ENCODE measurements at regions not wholly inside any gene's neighbourhood (a gene's known extent, or its start where the extent isn't known, plus 50 kb on each side); places are given as distances from the start of the nearest gene placed in this dataset.

DNA sequence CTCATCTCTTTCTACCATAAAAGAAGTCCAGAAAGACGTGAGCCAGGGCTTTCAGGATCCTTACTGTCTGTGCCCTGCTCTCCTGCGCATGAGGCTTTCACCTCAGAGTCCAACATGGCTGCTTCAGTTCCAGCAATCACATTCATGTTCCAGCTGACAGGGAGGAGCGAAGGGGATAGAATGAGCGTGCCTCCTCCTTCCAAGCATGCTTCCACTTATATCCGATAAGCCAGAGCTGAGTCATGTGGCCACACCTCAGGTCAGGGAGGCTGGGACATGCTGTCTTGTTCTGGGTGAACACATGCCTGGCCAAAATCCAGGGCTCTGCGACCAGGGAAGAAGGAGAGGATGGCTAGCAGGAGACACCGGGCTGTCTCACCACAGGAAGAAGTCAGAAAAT lies 248.2 kb downstream of the SKAP2 start:
- H3K4me2 ChIP-seq, result no peak overlapping the region
- POLR2A ChIA-PET (ENCODE audit: unreplicated experiment), result no interaction called here
- intact Hi-C loops (cut with micrococcal nuclease; ENCODE audit: unreplicated experiment), result no loop called here
- no peaks in the 10 kb centered on the region for H4K20me1 ChIP-seq (ENCODE audit: insufficient read depth)
- no peaks in the 10 kb centered on the region for H3K27me3 ChIP-seq (ENCODE audit: insufficient read depth, low read depth)
- H2AFZ ChIP-seq, result no peak overlapping the region
- no peaks in the 10 kb centered on the region for H3K36me3 ChIP-seq (ENCODE audit: low read depth)
- H3K79me2 ChIP-seq (ENCODE audit: low read depth), result no peaks in the 10 kb centered on the region
- BruUV-seq (replicated peaks), result no TSS peak
- no peaks in the 10 kb centered on the region for H3F3A ChIP-seq (ENCODE audit: insufficient read depth, low read depth)
- no peak overlapping the region for H3K27ac ChIP-seq
- no peaks in the 10 kb centered on the region for H3K4me1 ChIP-seq (replicated peaks; ENCODE audit: insufficient read depth)
- H3K4me3 ChIP-seq, result no peak overlapping the region
- H3K9me3 ChIP-seq (ENCODE audit: insufficient read depth, low read depth), result no peaks in the 10 kb centered on the region
- CTCF ChIA-PET, result no interaction called here
- TF ChIP-seq, protein P1, sequence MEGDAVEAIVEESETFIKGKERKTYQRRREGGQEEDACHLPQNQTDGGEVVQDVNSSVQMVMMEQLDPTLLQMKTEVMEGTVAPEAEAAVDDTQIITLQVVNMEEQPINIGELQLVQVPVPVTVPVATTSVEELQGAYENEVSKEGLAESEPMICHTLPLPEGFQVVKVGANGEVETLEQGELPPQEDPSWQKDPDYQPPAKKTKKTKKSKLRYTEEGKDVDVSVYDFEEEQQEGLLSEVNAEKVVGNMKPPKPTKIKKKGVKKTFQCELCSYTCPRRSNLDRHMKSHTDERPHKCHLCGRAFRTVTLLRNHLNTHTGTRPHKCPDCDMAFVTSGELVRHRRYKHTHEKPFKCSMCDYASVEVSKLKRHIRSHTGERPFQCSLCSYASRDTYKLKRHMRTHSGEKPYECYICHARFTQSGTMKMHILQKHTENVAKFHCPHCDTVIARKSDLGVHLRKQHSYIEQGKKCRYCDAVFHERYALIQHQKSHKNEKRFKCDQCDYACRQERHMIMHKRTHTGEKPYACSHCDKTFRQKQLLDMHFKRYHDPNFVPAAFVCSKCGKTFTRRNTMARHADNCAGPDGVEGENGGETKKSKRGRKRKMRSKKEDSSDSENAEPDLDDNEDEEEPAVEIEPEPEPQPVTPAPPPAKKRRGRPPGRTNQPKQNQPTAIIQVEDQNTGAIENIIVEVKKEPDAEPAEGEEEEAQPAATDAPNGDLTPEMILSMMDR (conservative IDR thresholded peaks at IDR 0.05), result no peak
- no peak for TF ChIP-seq EZH2 (IDR thresholded peaks at IDR 0.05; ENCODE audit: low read depth)
- H3K9me2 ChIP-seq (ENCODE audit: insufficient read depth), result no peaks in the 10 kb centered on the region
- DNase-seq, result peak in 1 of 2 experiments; percentile 12

DNA sequence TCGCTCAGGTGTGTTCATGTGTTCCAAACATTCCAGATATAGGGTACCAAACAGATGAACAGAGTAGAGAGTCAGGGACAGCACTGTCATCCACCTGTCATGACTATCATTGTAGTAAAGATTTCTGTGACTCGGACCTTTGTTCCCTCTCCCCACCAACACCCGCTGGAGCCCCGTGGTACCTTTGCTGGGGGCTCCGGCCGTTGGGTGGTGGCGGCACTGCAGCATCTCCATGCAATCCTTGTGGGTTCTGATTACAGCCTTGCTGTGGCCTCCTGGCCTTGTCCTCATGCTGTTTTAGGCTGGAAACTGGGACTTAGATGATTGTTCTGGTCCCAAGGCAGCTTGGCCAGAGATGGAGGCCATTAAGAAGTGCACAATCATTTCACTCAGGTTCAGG lies 247.3 kb downstream of the SKAP2 start:
- no peak for DNase-seq
- Histone ChIP-seq H3K4me1 (replicated peaks; ENCODE audit: insufficient read depth) (no peaks in the 10 kb centered on the region), H3K79me2 (ENCODE audit: low read depth) (no peaks in the 10 kb centered on the region), H3K36me3 (ENCODE audit: low read depth) (no peaks in the 10 kb centered on the region), H3K27me3 (ENCODE audit: insufficient read depth, low read depth) (no peaks in the 10 kb centered on the region), H4K20me1 (ENCODE audit: insufficient read depth) (no peaks in the 10 kb centered on the region), H2AFZ (no peak overlapping the region), H3K4me2 (no peak overlapping the region), H3F3A (ENCODE audit: insufficient read depth, low read depth) (no peaks in the 10 kb centered on the region), H3K4me3 (no peak overlapping the region), H3K9me3 (ENCODE audit: insufficient read depth, low read depth) (no peaks in the 10 kb centered on the region), H3K9me2 (ENCODE audit: insufficient read depth) (no peaks in the 10 kb centered on the region), H3K27ac (no peak overlapping the region)
- ChIA-PET CTCF (no interaction called here), POLR2A (ENCODE audit: unreplicated experiment) (no interaction called here)
- BruUV-seq (replicated peaks), result no TSS peak
- TF ChIP-seq, protein P1 (conservative IDR thresholded peaks at IDR 0.05), result no peak
- TF ChIP-seq EZH2 (IDR thresholded peaks at IDR 0.05; ENCODE audit: low read depth), result no peak
- intact Hi-C loops (cut with micrococcal nuclease; ENCODE audit: unreplicated experiment), result no loop called here
